ENCODE measurements at regions not wholly inside any gene's neighbourhood (a gene's known extent, or its start where the extent isn't known, plus 50 kb on each side); places are given as distances from the start of the nearest gene placed in this dataset.
"Not testable (repeated sequence)": the region's sequence is repeated elsewhere in the genome, so short reads cannot be mapped to it uniquely, and the experiment has no call there.

GRCh38 chr21:13514308-13514707 lies 95.3 kb upstream of the POTED start:
- not testable (repeated sequence) for DNase-seq

GRCh38 chr21:13515980-13516379 lies 93.6 kb upstream of the POTED start:
- not testable (repeated sequence) for DNase-seq

GRCh38 chr21:13519971-13520370 lies 89.6 kb upstream of the POTED start:
- not testable (repeated sequence) for DNase-seq

GRCh38 chr21:13525015-13525414 lies 84.6 kb upstream of the POTED start:
- DNase-seq: not testable (repeated sequence)

GRCh38 chr21:13529082-13529481 lies 80.5 kb upstream of the POTED start:
- DNase-seq: not testable (repeated sequence)

- DNase-seq: not testable (repeated sequence)
These were observed 79.9 kb upstream of the POTED start for GRCh38 chr21:13529674-13530073.

- not testable (repeated sequence) for DNase-seq
These were observed 78.9 kb upstream of the POTED start for GRCh38 chr21:13530697-13531096.

- DNase-seq: not testable (repeated sequence)
These were observed 66.1 kb upstream of the POTED start for GRCh38 chr21:13543482-13543881.

- DNase-seq: peak; percentile 3
These were observed 64.1 kb upstream of the POTED start for GRCh38 chr21:13545525-13545924.
